RWPE2 (cell line): ENCODE measurements at regions not wholly inside any gene's neighbourhood (a gene's known extent, or its start where the extent isn't known, plus 50 kb on each side); places are given as distances from the start of the nearest gene placed in this dataset.

Experiments
- ATAC-seq: fragments of 200-7000 bp; cut with Tn5 transposase; 3 replicates; pipeline ENCODE4 v1.9.1; 2021; ENCODE audit warnings: low read depth
- DNase-seq: peaks from one replicate; pipeline ENCODE4 v3.0.0-alpha.2; 2020; ENCODE audit warnings: low spot score
- H3K27ac ChIP-seq: fragments of 450-650 bp; 2 replicates; pipeline ENCODE4 v1.5.1; 2017; ENCODE audit warnings: mild to moderate bottlenecking; ENCODE audit not compliant: poor library complexity, severe bottlenecking
- H3K27me3 ChIP-seq: fragments of 250-450 bp; sonication (Bioruptor Pico); 2 replicates; pipeline ENCODE4 v1.5.1; 2021; ENCODE audit warnings: mild to moderate bottlenecking, moderate library complexity; ENCODE audit not compliant: insufficient read depth, poor library complexity, severe bottlenecking
- H3K36me3 ChIP-seq: fragments of 250-450 bp; sonication (Bioruptor Pico); 2 replicates; pipeline ENCODE4 v1.5.1; 2020; ENCODE audit warnings: low read depth, mild to moderate bottlenecking, moderate library complexity
- H3K4me1 ChIP-seq: fragments of 250-450 bp; sonication (Bioruptor Pico); 2 replicates; pipeline ENCODE4 v1.5.1; 2021; ENCODE audit warnings: mild to moderate bottlenecking, moderate library complexity; ENCODE audit not compliant: insufficient read depth, poor library complexity, severe bottlenecking
- H3K4me3 ChIP-seq: fragments of 250-450 bp; sonication (Bioruptor Pico); 2 replicates; pipeline ENCODE4 v1.5.1; 2021; ENCODE audit warnings: mild to moderate bottlenecking, moderate library complexity; ENCODE audit not compliant: severe bottlenecking
- H3K9me3 ChIP-seq: fragments of 250-450 bp; sonication (Bioruptor Pico); 2 replicates; pipeline ENCODE4 v1.5.1; 2021; ENCODE audit warnings: mild to moderate bottlenecking, moderate library complexity; ENCODE audit not compliant: severe bottlenecking
- TF ChIP-seq, protein P1 (sequence below): fragments of 450-650 bp; IDR thresholded peaks from one replicate; pipeline ENCODE4 v1.5.1; 2017; ENCODE audit warnings: mild to moderate bottlenecking, moderate library complexity; ENCODE audit not compliant: poor library complexity, severe bottlenecking

DNA sequence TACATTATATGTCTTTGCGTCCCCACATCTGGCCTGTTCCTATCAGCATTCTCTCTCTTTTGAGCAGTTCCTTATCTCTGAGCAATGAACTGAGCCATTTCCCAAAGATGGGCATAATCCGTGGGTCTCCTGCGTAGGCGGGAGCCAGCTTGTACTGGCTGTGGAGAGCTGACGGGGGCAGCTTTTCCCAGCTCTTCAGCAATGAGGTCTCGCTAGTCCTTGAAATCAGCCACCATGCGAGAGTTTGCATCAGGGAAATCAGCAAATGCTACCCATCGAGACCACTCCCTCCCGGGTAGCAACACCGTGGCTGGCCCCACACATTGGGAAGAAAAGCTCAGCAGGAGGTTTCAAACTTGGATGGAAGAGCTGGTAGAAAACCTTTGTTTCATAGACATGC is 51.9 kb upstream of the FAM180A start:
- peaks cover 14% of the 10 kb centered on the region for H3K4me1 ChIP-seq
- H3K27me3 ChIP-seq = no peaks in the 10 kb centered on the region
- no peak overlapping the region for H3K27ac ChIP-seq
- H3K9me3 ChIP-seq = no peaks in the 10 kb centered on the region
- no peak overlapping the region for H3K4me3 ChIP-seq
- DNase-seq (no peak), ATAC-seq (no peak)
- no peaks in the 10 kb centered on the region for H3K36me3 ChIP-seq
- TF ChIP-seq, protein P1, sequence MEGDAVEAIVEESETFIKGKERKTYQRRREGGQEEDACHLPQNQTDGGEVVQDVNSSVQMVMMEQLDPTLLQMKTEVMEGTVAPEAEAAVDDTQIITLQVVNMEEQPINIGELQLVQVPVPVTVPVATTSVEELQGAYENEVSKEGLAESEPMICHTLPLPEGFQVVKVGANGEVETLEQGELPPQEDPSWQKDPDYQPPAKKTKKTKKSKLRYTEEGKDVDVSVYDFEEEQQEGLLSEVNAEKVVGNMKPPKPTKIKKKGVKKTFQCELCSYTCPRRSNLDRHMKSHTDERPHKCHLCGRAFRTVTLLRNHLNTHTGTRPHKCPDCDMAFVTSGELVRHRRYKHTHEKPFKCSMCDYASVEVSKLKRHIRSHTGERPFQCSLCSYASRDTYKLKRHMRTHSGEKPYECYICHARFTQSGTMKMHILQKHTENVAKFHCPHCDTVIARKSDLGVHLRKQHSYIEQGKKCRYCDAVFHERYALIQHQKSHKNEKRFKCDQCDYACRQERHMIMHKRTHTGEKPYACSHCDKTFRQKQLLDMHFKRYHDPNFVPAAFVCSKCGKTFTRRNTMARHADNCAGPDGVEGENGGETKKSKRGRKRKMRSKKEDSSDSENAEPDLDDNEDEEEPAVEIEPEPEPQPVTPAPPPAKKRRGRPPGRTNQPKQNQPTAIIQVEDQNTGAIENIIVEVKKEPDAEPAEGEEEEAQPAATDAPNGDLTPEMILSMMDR = no peak

DNA sequence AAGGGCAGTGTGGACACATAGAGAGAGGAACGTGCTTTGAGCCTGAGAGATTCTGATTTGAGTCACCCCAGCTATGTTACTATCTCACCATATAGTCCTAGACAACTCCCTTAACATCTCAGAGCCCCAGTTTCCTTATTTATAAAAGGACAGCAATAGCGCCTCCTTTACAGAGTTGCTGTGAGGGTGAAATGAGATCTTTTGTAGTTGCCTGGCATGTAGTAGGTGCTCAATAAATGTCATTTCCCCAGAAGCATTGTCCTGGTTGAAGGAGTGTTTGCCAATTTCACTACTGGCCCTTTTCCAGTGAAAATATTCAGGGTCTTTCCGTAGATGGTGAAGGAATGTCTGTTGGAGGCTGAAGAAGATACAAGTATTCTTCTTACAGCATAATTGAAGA is 51.3 kb upstream of the FAM180A start:
- ATAC-seq (no peak), DNase-seq (no peak)
- no peak overlapping the region for H3K4me3 ChIP-seq
- TF ChIP-seq, protein P1 = no peak
- H3K27ac ChIP-seq = no peak overlapping the region
- H3K27me3 ChIP-seq = no peaks in the 10 kb centered on the region
- peaks cover 14% of the 10 kb centered on the region for H3K4me1 ChIP-seq
- no peaks in the 10 kb centered on the region for H3K9me3 ChIP-seq
- no peaks in the 10 kb centered on the region for H3K36me3 ChIP-seq
